Neural progenitor cell (in vitro differentiated cells): ENCODE measurements at regions not wholly inside any gene's neighbourhood (a gene's known extent, or its start where the extent isn't known, plus 50 kb on each side); places are given as distances from the start of the nearest gene placed in this dataset.

Experiments used
- CTCF ChIP-seq: fragments of 200-600 bp; sonication (generic); IDR thresholded peaks from 2 replicates; pipeline ENCODE4 v1.5.1; 2017; ENCODE audit warnings: antibody characterized with exemption, mild to moderate bottlenecking
- EZH2 ChIP-seq: fragments of 200-600 bp; sonication (generic); IDR thresholded peaks from 2 replicates; pipeline ENCODE4 v1.6.1; 2017; ENCODE audit warnings: antibody characterized with exemption, mild to moderate bottlenecking, moderate library complexity
- EZH2phosphoT487 ChIP-seq: fragments of 200-600 bp; sonication (generic); IDR thresholded peaks from 2 replicates; pipeline ENCODE4 v1.6.1; 2017; ENCODE audit warnings: antibody characterized with exemption

- TF ChIP-seq EZH2: no peak
- TF ChIP-seq CTCF: no peak
- no peak for TF ChIP-seq EZH2phosphoT487
These were observed 76.6 kb downstream of the YTHDF1 start for GRCh38 chr20:63139356-63139755.
